ENCODE measurements at regions not wholly inside any gene's neighbourhood (a gene's known extent, or its start where the extent isn't known, plus 50 kb on each side); places are given as distances from the start of the nearest gene placed in this dataset.

DNA sequence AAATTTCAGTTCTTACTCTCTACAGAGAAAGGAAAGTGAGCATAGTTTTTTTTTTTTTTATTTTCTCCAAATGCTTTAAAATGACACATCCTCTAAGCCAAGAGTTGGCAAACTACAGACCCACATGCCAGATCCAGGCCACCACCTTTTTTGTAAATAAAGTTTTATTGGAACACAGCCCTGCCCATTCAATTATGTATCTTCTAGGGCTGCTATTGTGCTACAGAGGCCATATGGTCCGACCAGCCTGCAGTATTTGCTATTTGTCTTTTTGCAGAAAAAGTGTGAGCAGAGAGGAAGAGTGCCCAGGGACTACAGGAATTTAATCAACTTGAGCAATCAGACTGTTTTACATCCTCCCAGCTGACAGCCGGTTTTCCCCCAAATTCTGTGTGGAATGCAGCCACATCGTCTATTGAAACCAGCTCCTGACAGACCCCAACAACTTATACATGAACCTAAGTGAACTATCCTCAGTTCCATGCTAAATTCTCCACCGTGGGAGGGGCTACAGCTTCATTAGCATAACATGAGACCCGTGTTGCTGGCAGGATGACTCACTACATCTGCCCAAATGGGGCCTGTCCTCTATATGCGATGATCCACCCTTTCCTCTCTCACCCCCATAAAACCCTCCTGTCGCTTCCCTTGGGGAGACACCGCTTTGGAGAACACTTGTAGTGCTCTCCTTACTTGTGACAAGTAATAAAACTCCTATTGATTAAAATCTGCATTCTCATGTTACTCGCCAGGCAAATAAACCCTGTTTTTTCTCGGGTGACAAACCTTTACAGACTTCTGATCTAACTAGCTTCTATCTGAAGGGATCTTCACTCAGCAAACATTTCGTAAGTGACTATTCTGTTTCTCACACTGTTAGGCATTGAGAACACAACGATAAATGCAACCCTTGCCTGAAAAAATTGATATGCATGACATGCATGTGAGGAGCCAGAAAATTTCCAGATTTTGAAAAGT, 149.4 kb upstream of the HS3ST3A1 start:
- no peak overlapping the region for H3K27ac Mint-ChIP-seq
- H3K9me3 Mint-ChIP-seq, result peaks cover 0 to 3% of the 10 kb centered on the region in 2 donors
- no peak for ATAC-seq (replicated peaks)
- H3K4me3 Mint-ChIP-seq, result no peak overlapping the region
- H3K4me1 Mint-ChIP-seq, result no peaks in the 10 kb centered on the region
- peaks cover 9 to 41% of the 10 kb centered on the region in 2 donors for H3K27me3 Mint-ChIP-seq
- no peaks in the 10 kb centered on the region for H3K36me3 Mint-ChIP-seq
- DNase-seq, result no peak

DNA sequence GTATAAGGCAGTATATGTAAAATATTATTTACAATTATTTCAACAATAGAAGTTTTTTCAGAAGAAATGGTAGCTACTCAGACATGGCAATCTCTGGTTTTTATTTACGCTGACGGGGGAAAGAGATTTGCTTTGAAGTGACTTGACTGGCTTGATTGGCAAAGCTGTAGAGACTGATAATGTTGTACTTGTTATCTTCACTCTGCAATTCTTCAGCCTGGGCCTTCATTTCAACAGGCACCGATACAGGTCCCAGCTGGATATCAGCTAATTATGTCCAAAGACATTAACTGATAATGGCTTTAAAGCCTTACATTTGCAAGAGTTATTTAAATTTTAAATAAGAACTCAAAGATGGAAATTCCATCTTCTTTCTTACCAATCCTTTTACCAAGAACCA, 151.4 kb upstream of the HS3ST3A1 start:
- H3K4me3 Mint-ChIP-seq, result no peak overlapping the region
- H3K9me3 Mint-ChIP-seq, result peaks cover 0 to 3% of the 10 kb centered on the region in 2 donors
- ATAC-seq (replicated peaks) (no peak), DNase-seq (no peak)
- H3K27ac Mint-ChIP-seq, result no peak overlapping the region
- H3K4me1 Mint-ChIP-seq, result no peaks in the 10 kb centered on the region
- peaks cover 9 to 34% of the 10 kb centered on the region in 2 donors for H3K27me3 Mint-ChIP-seq
- no peaks in the 10 kb centered on the region for H3K36me3 Mint-ChIP-seq

GRCh38 chr17:13753771-13754170, 152.0 kb upstream of the HS3ST3A1 start:
- Mint-ChIP-seq H3K27me3 (peaks cover 9 to 33% of the 10 kb centered on the region in 2 donors), H3K9me3 (peaks cover 0 to 1% of the 10 kb centered on the region in 2 donors), H3K27ac (no peak overlapping the region), H3K4me1 (no peaks in the 10 kb centered on the region), H3K36me3 (no peaks in the 10 kb centered on the region), H3K4me3 (no peak overlapping the region)
- DNase-seq (no peak), ATAC-seq (replicated peaks) (no peak)

DNA sequence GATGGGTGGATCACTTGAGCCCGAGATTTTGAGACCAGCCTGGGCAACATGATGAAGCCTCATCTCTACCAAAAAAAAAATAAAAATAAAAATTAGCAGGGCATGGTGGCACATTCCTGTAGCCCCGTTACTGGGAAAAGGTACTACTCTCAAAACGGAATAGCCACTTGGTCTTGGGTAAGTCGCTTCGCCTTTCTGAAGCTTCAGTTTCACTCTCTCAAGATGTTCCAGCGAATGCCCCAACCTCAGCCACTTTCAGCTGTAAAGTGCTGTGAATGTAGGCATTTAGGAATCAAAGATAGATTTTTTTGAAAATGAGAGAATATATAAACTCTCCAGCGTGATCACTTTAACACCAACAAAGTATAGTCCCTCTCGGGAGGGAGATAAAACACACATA, 154.1 kb upstream of the HS3ST3A1 start:
- peaks cover 12 to 15% of the 10 kb centered on the region in 2 donors for H3K27me3 Mint-ChIP-seq
- no peaks in the 10 kb centered on the region for H3K36me3 Mint-ChIP-seq
- H3K4me3 Mint-ChIP-seq, result no peak overlapping the region
- DNase-seq (no peak), ATAC-seq (replicated peaks) (no peak)
- no peaks in the 10 kb centered on the region for H3K4me1 Mint-ChIP-seq
- no peak overlapping the region for H3K27ac Mint-ChIP-seq
- H3K9me3 Mint-ChIP-seq, result no peaks in the 10 kb centered on the region

- ATAC-seq (replicated peaks) (no peak), DNase-seq (no peak)
- no peaks in the 10 kb centered on the region for H3K9me3 Mint-ChIP-seq
- H3K36me3 Mint-ChIP-seq, result no peaks in the 10 kb centered on the region
- H3K27ac Mint-ChIP-seq, result no peak overlapping the region
- H3K27me3 Mint-ChIP-seq, result peaks cover 7 to 13% of the 10 kb centered on the region in 2 donors
- H3K4me3 Mint-ChIP-seq, result no peak overlapping the region
- H3K4me1 Mint-ChIP-seq, result no peaks in the 10 kb centered on the region
Measured at GRCh38 chr17:13756763-13757162, 155.0 kb upstream of the HS3ST3A1 start.

DNA sequence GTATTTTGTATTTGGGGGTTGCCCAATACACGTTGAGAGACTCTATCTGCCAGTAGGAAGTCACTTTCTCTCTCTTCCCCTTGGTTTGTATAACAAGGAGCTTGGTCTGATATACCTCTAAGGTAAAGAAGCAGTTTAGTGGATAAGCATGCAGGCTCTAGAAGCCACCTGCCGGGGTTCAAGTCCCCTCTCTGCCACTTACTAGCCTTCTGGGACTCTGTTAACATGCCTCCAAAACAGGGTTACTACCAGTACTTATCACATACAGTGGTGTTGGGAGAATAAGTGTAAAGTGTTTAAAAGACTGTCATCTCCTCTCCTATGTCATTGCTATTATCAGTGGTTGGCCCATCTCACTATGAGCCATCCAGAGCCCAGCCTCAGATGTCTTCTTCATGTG, 156.1 kb upstream of the HS3ST3A1 start:
- ATAC-seq (replicated peaks) (no peak), DNase-seq (no peak)
- Mint-ChIP-seq H3K27ac (no peak overlapping the region), H3K9me3 (no peaks in the 10 kb centered on the region), H3K36me3 (no peaks in the 10 kb centered on the region), H3K4me3 (no peak overlapping the region), H3K4me1 (no peaks in the 10 kb centered on the region), H3K27me3 (peaks cover 4 to 8% of the 10 kb centered on the region in 2 donors)

GRCh38 chr17:13759518-13760335, 158.0 kb upstream of the HS3ST3A1 start:
- H3K4me3 Mint-ChIP-seq, result no peak overlapping the region
- H3K27me3 Mint-ChIP-seq, result peaks cover 14 to 16% of the 10 kb centered on the region in 2 donors
- DNase-seq (no peak), ATAC-seq (replicated peaks) (no peak)
- H3K4me1 Mint-ChIP-seq, result no peaks in the 10 kb centered on the region
- no peaks in the 10 kb centered on the region for H3K9me3 Mint-ChIP-seq
- no peak overlapping the region for H3K27ac Mint-ChIP-seq
- no peaks in the 10 kb centered on the region for H3K36me3 Mint-ChIP-seq

- no peak for ATAC-seq (replicated peaks)
- H3K27me3 Mint-ChIP-seq, result peaks cover 8 to 16% of the 10 kb centered on the region in 2 donors
- no peaks in the 10 kb centered on the region for H3K9me3 Mint-ChIP-seq
- H3K4me3 Mint-ChIP-seq, result no peak overlapping the region
- DNase-seq, result no peak
- no peaks in the 10 kb centered on the region for H3K4me1 Mint-ChIP-seq
- no peaks in the 10 kb centered on the region for H3K36me3 Mint-ChIP-seq
- no peak overlapping the region for H3K27ac Mint-ChIP-seq
Measured at GRCh38 chr17:13761038-13761603, 159.4 kb upstream of the HS3ST3A1 start.

- peaks cover 16 to 18% of the 10 kb centered on the region in 2 donors for H3K9me3 Mint-ChIP-seq
- peaks cover 23 to 28% of the 10 kb centered on the region in 2 donors for H3K27me3 Mint-ChIP-seq
- H3K27ac Mint-ChIP-seq, result no peak overlapping the region
- DNase-seq (no peak), ATAC-seq (replicated peaks) (no peak)
- no peak overlapping the region for H3K4me3 Mint-ChIP-seq
- no peaks in the 10 kb centered on the region for H3K4me1 Mint-ChIP-seq
- H3K36me3 Mint-ChIP-seq, result peaks cover 5 to 9% of the 10 kb centered on the region in 2 donors
Measured at GRCh38 chr17:13765701-13766100, 164.0 kb upstream of the HS3ST3A1 start.

DNA sequence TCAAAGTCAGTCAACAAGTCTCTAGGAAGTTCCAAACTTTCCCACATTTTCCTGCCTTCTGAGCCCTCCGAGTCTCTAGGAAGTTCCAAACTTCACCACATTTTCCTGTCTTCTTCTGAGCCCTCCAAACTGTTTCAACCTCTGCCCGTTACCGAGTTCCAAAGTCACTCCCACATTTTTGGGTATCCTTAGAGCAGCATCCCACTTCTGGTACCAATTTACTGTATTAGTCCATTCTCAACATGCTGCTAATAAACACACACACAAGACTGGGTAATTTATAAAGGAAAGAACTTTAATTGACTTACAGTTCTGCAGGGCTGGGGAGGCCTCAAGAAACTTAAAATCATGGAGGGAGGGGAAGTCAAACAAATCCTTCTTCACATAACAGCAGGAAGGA, 169.0 kb upstream of the HS3ST3A1 start:
- Mint-ChIP-seq H3K27me3 (peaks cover 20 to 22% of the 10 kb centered on the region in 2 donors), H3K4me3 (no peak overlapping the region), H3K9me3 (peaks cover 24 to 27% of the 10 kb centered on the region in 2 donors), H3K27ac (no peak overlapping the region), H3K4me1 (no peaks in the 10 kb centered on the region), H3K36me3 (peaks cover 10 to 18% of the 10 kb centered on the region in 2 donors)
- DNase-seq, result no peak
- ATAC-seq (replicated peaks), result no peak

DNA sequence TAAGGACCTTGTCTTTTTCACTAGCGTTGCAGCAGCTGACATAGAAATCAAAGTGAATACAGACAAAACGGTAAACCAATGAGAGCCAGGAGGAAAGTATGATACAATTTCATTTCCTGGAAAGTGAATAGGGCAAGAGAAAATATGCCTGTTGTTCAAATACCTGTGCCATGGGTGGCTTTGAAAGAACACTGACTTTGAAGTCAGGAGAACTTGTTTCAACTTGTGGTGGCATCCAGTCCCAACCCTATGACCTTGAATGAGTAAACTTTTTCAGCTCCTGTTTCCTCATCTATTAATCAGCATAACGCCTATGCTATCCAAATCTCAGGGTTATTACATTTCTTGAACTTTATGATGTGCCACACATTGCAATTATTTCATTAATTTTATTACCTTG, 173.7 kb upstream of the HS3ST3A1 start:
- ATAC-seq (replicated peaks), result no peak
- H3K27ac Mint-ChIP-seq, result no peak overlapping the region
- DNase-seq, result no peak
- peaks cover 0 to 9% of the 10 kb centered on the region in 2 donors for H3K27me3 Mint-ChIP-seq
- peaks cover 20 to 21% of the 10 kb centered on the region in 2 donors for H3K36me3 Mint-ChIP-seq
- peaks cover 14 to 17% of the 10 kb centered on the region in 2 donors for H3K9me3 Mint-ChIP-seq
- H3K4me3 Mint-ChIP-seq, result no peak overlapping the region
- H3K4me1 Mint-ChIP-seq, result no peaks in the 10 kb centered on the region

DNA sequence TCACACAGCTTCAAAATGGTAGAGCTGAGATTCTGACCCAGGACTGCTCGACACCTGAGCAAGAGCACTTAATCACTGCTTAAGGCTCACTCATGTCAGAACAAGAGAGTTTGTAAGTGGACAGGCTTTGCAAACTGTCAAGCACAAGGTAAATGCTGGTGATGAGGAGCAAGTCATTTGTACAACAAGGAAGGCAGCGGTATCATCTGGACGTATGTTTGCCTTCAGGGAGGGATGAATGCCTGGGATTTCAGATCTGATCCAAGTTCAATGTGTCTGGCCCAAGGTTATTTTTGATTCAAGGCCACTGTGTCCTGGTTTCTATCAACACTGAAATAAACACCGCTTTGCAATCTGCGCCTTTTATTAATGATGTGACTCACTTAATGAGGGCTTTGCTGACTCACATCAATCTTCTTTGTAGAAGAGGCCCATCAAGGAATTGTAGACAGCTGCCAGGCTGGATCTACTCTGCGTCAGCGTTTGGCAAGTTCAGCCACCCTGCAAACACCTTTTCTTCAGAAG, 174.4 kb upstream of the HS3ST3A1 start:
- peaks cover 17 to 20% of the 10 kb centered on the region in 2 donors for H3K36me3 Mint-ChIP-seq
- H3K4me3 Mint-ChIP-seq, result no peak overlapping the region
- no peaks in the 10 kb centered on the region for H3K4me1 Mint-ChIP-seq
- H3K27ac Mint-ChIP-seq, result no peak overlapping the region
- peaks cover 0 to 9% of the 10 kb centered on the region in 2 donors for H3K27me3 Mint-ChIP-seq
- ATAC-seq (replicated peaks), result no peak
- no peak for DNase-seq
- H3K9me3 Mint-ChIP-seq, result peaks cover 12 to 13% of the 10 kb centered on the region in 2 donors

- ATAC-seq (replicated peaks), result no peak
- H3K27ac Mint-ChIP-seq, result no peak overlapping the region
- H3K36me3 Mint-ChIP-seq, result peaks cover 17 to 19% of the 10 kb centered on the region in 2 donors
- no peak for DNase-seq
- H3K4me3 Mint-ChIP-seq, result no peak overlapping the region
- peaks cover 12 to 13% of the 10 kb centered on the region in 2 donors for H3K9me3 Mint-ChIP-seq
- H3K4me1 Mint-ChIP-seq, result no peaks in the 10 kb centered on the region
- peaks cover 0 to 9% of the 10 kb centered on the region in 2 donors for H3K27me3 Mint-ChIP-seq
Measured at GRCh38 chr17:13777003-13777402, 175.3 kb upstream of the HS3ST3A1 start.
